Thoracic aorta (tissue), 2 donors: ENCODE measurements at regions not wholly inside any gene's neighbourhood (a gene's known extent, or its start where the extent isn't known, plus 50 kb on each side); places are given as distances from the start of the nearest gene placed in this dataset.

Experiments used
- ATAC-seq: fragments of 150-250 bp; one replicate; pipeline ENCODE4 v1.8.0; 2017; ENCODE audit warnings: low read depth; ENCODE audit not compliant: insufficient number of reproducible peaks, low FRiP score
- DNase-seq: peaks from one replicate; pipeline ENCODE4 v3.0.0-alpha.2; 2020; ENCODE audit warnings: low spot score
- H3K27ac ChIP-seq, 2 donors: fragments of 200-600 bp; sonication (generic); 1 replicate in 1 of 2; 2 replicates in 1 of 2; pipeline ENCODE4 v1.5.1; 2016; ENCODE audit warnings: mild to moderate bottlenecking in 2 of 2, moderate library complexity in 2 of 2
- H3K27me3 ChIP-seq: fragments of 200-600 bp; sonication (generic); replicated peaks from 2 replicates; pipeline ENCODE4 v1.6.0; 2016; ENCODE audit warnings: mild to moderate bottlenecking; ENCODE audit not compliant: insufficient read depth
- H3K36me3 ChIP-seq: fragments of 200-600 bp; sonication (generic); one replicate; pipeline ENCODE4 v1.5.1; 2016
- H3K4me1 ChIP-seq, 2 donors: fragments of 200-600 bp; sonication (generic); 1 replicate in 1 of 2; 2 replicates in 1 of 2; pipeline versions ENCODE4 v1.5.1 to v1.6.0; 2016; ENCODE audit warnings: low read depth in 2 of 2, mild to moderate bottlenecking in 1 of 2; ENCODE audit not compliant: control insufficient read depth in 1 of 2
- H3K4me3 ChIP-seq: fragments of 200-600 bp; sonication (generic); 2 replicates; pipeline ENCODE4 v1.5.1; 2016; ENCODE audit warnings: mild to moderate bottlenecking
- H3K9me3 ChIP-seq: fragments of 200-600 bp; sonication (generic); 2 replicates; pipeline ENCODE4 v1.5.1; 2016
- CTCF ChIP-seq: fragments of 200-600 bp; sonication (generic); IDR thresholded peaks from one replicate; pipeline ENCODE4 v1.5.1; 2019; ENCODE audit warnings: antibody characterized with exemption

- no peak overlapping the region for H3K27ac ChIP-seq
- DNase-seq (no peak), ATAC-seq (no peak)
- no peak overlapping the region for H3K4me3 ChIP-seq
- H3K9me3 ChIP-seq: no peaks in the 10 kb centered on the region
- peaks cover 0 to 5% of the 10 kb centered on the region in 2 donors for H3K4me1 ChIP-seq
- no peaks in the 10 kb centered on the region for H3K36me3 ChIP-seq
- no peaks in the 10 kb centered on the region for H3K27me3 ChIP-seq
- no peak for TF ChIP-seq CTCF
These were observed 94.0 kb downstream of the CENPW start for GRCh38 chr6:126433927-126434326.

DNA sequence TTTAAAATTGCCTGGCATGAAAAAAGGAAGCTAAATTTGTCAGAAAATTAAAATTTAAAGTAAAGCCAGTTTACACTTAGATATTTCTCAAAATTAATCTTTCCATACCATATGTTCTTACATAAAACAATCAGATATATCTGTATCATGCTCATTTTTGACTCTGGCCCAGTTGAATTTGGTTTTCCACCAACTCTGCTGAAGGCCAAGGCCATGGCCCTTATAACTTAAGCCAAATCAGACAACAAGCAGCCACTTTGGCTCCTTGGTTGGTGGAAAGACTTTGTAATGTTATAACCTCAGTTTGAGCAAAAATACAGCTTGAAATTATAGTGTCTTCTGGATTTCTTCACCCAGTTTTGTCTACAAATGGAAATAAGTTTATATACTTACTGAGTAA, 97.3 kb downstream of the CENPW start:
- ATAC-seq (no peak), DNase-seq (no peak)

DNA sequence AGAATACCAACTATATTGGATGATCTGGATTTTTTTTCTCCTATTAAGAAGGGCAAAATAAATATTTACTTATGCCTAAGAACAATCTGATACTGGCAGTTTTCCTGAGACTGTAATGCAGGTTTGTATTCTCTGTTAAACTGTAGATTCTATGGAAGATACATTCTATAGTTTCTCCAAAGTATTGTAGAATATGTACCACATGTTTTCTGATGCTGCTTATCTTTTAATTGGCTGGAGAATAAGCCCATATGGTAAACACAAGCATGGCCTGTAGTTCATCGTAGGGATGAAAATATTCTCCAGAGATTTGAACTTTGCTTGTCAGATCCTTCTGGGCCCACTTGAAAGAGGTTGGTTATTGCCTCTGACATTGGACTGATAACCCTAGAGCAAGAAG, 99.1 kb downstream of the CENPW start:
- no peak overlapping the region for H3K27ac ChIP-seq
- H3K36me3 ChIP-seq: no peaks in the 10 kb centered on the region
- no peak for TF ChIP-seq CTCF
- H3K4me3 ChIP-seq: no peak overlapping the region
- ATAC-seq (no peak), DNase-seq (no peak)
- H3K4me1 ChIP-seq: peaks cover 0 to 5% of the 10 kb centered on the region in 2 donors
- no peaks in the 10 kb centered on the region for H3K27me3 ChIP-seq
- H3K9me3 ChIP-seq: no peaks in the 10 kb centered on the region

More for the DNA sequence above, 97.3 kb downstream of the CENPW start:
- Histone ChIP-seq H3K27me3 (no peaks in the 10 kb centered on the region), H3K27ac (no peak overlapping the region), H3K4me3 (no peak overlapping the region), H3K9me3 (no peaks in the 10 kb centered on the region), H3K36me3 (no peaks in the 10 kb centered on the region), H3K4me1 (peaks cover 0 to 5% of the 10 kb centered on the region in 2 donors)
- TF ChIP-seq CTCF: no peak

DNA sequence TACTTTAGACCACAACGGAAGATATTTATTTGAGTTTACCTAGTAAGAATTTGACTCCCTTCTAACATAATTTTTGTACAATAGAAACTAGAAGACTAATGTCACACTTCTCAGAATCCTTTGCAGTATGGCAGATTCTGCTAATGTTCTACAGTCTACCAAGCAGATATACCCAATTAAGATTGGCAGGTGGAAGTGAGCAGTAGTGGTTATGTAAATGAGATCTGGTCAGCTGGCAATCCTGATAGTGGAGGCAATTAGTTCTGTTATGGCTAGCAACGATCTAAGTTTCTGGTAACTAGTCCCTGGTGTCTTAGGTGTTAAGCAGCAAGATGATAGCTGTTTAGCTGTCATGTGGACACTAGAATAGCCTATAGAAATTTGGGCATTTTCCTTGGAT, 101.0 kb downstream of the CENPW start:
- no peaks in the 10 kb centered on the region for H3K36me3 ChIP-seq
- no peaks in the 10 kb centered on the region for H3K9me3 ChIP-seq
- no peak for ATAC-seq
- no peak for DNase-seq
- no peak overlapping the region for H3K27ac ChIP-seq
- H3K4me1 ChIP-seq: peaks cover 0 to 5% of the 10 kb centered on the region in 2 donors
- H3K4me3 ChIP-seq: no peak overlapping the region
- no peaks in the 10 kb centered on the region for H3K27me3 ChIP-seq
- TF ChIP-seq CTCF: no peak

DNA sequence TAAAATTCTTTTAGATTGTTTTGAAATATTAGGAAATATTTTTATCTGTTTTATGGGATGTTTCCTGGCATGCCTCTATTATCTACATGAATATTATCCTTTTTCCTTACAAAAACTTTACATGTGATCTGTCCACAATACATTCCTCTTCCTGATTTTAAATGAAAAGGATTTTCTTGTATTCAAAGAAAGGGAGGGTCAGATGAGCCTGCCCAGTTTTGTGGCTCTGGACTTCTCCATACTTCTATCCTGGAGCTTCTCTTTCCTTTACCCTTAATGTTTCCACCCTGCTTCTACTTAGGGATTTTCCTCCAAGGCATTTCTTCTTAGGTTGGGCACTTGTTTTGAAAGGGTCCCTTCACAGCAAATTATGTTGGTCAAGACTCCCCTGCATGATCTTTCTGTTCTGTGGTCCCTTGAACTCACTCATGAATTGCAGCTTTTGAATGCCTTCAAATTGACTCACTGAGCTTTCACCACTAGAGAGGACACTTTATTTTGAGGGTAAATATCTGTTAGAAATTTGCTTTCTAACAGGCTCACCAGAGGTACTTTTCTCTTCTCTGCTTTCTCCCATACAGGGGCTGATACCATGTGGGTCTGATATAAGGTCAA, 104.9 kb downstream of the CENPW start:
- no peak for TF ChIP-seq CTCF
- Histone ChIP-seq H3K27ac (no peak overlapping the region), H3K9me3 (no peaks in the 10 kb centered on the region), H3K36me3 (no peaks in the 10 kb centered on the region), H3K4me3 (no peak overlapping the region), H3K27me3 (no peaks in the 10 kb centered on the region), H3K4me1 (no peaks in the 10 kb centered on the region)
- DNase-seq (no peak), ATAC-seq (no peak)
